MCF 10A (cell line): ENCODE measurements at regions not wholly inside any gene's neighbourhood (a gene's known extent, or its start where the extent isn't known, plus 50 kb on each side); places are given as distances from the start of the nearest gene placed in this dataset.

Experiments
- BruUV-seq: library from RNA; stranded (reverse); fragments of 400-500 nt; replicated peaks from 2 replicates; lab custom pipeline; 2021; lab: Mats Ljungman, UMichigan
- CTCF ChIA-PET: fragments of 300-600 bp; sonication (Branson Sonifier 250); formaldehyde crosslinking; extraction: SDS; loops from one replicate; lab custom pipeline; 2021; ENCODE audit warnings: antibody characterized with exemption, inconsistent platforms; lab: Yijun Ruan, JAX
- POLR2A ChIA-PET: fragments of 300-600, 350-650 bp; sonication (Branson Sonifier 250); formaldehyde crosslinking; extraction: SDS; loops from one replicate; lab custom pipeline; 2020; ENCODE audit warnings: antibody characterized with exemption, inconsistent platforms; lab: Yijun Ruan, JAX
- DNase-seq: peaks from one replicate; pipeline ENCODE4 v3.0.0-alpha.2; 2018; ENCODE audit not compliant: unreplicated experiment
- H3K27ac Mint-ChIP-seq: one replicate; pipeline ENCODE4 v1.8.0; 2022; ENCODE audit warnings: mild to moderate bottlenecking, low read depth, mixed read lengths; ENCODE audit not compliant: unreplicated experiment
- H3K27me3 Mint-ChIP-seq: one replicate; pipeline ENCODE4 v1.8.0; 2022; ENCODE audit warnings: mixed read lengths; ENCODE audit not compliant: insufficient read depth, unreplicated experiment
- H3K36me3 Mint-ChIP-seq: one replicate; pipeline ENCODE4 v1.8.0; 2022; ENCODE audit warnings: mild to moderate bottlenecking, moderate library complexity, mixed read lengths; ENCODE audit not compliant: insufficient read depth, unreplicated experiment
- H3K4me1 Mint-ChIP-seq: one replicate; pipeline ENCODE4 v1.8.0; 2022; ENCODE audit warnings: mixed read lengths; ENCODE audit not compliant: insufficient read depth, unreplicated experiment
- H3K4me3 Mint-ChIP-seq: one replicate; pipeline ENCODE4 v1.8.0; 2022; ENCODE audit warnings: mild to moderate bottlenecking, moderate library complexity, mixed read lengths; ENCODE audit not compliant: unreplicated experiment
- H3K9me3 Mint-ChIP-seq: one replicate; pipeline ENCODE4 v1.8.0; 2022; ENCODE audit warnings: mixed read lengths; ENCODE audit not compliant: unreplicated experiment
- CTCF ChIP-seq: fragments of 200-600 bp; IDR thresholded peaks from one replicate; pipeline ENCODE4 v1.8.0; 2022; ENCODE audit warnings: antibody characterized with exemption, mild to moderate bottlenecking; ENCODE audit not compliant: unreplicated experiment
- intact Hi-C: fragments of 100-400 bp; cut with micrococcal nuclease; formaldehyde crosslinking; loops from 2 replicates; pipeline ENCODE4 v1.14.1; 2022

- no peak for DNase-seq
- peaks cover 4% of the 10 kb centered on the region for H3K4me1 Mint-ChIP-seq
- ChIA-PET POLR2A (interaction anchor here (0.7 kb wide), 1 partner anchor 27 kb away, joined by 3 read pairs; no protein-coding TSS in a partner anchor), CTCF (interaction anchor here (0.7 to 0.8 kb wide), 2 partner anchors 10 to 353 kb away, joined by 3 to 7 read pairs; no protein-coding TSS in a partner anchor)
- no peak overlapping the region for H3K4me3 Mint-ChIP-seq
- H3K27ac Mint-ChIP-seq, result no peak overlapping the region
- no peaks in the 10 kb centered on the region for H3K36me3 Mint-ChIP-seq
- TF ChIP-seq CTCF, result no peak
- no peaks in the 10 kb centered on the region for H3K9me3 Mint-ChIP-seq
- BruUV-seq, result no TSS peak
- intact Hi-C loops, result no loop called here
- no peaks in the 10 kb centered on the region for H3K27me3 Mint-ChIP-seq
Observed at GRCh38 chr5:30956251-30956650, 237.2 kb upstream of the CDH6 start.

- H3K9me3 Mint-ChIP-seq, result no peaks in the 10 kb centered on the region
- H3K4me1 Mint-ChIP-seq, result no peaks in the 10 kb centered on the region
- no peaks in the 10 kb centered on the region for H3K27me3 Mint-ChIP-seq
- BruUV-seq, result no TSS peak
- intact Hi-C loops, result no loop called here
- DNase-seq, result no peak
- ChIA-PET CTCF (no interaction called here), POLR2A (no interaction called here)
- H3K4me3 Mint-ChIP-seq, result no peak overlapping the region
- H3K36me3 Mint-ChIP-seq, result no peaks in the 10 kb centered on the region
- no peak for TF ChIP-seq CTCF
- no peak overlapping the region for H3K27ac Mint-ChIP-seq
Observed at GRCh38 chr5:30937070-30937469, 256.4 kb upstream of the CDH6 start.

- TF ChIP-seq CTCF, result no peak
- Mint-ChIP-seq H3K36me3 (no peaks in the 10 kb centered on the region), H3K27me3 (no peaks in the 10 kb centered on the region), H3K27ac (no peak overlapping the region), H3K4me3 (no peak overlapping the region), H3K4me1 (peaks cover 6% of the 10 kb centered on the region), H3K9me3 (no peaks in the 10 kb centered on the region)
- no TSS peak for BruUV-seq
- DNase-seq, result no peak
- ChIA-PET POLR2A (no interaction called here), CTCF (no interaction called here)
- intact Hi-C loops, result no loop called here
Observed at GRCh38 chr5:30933599-30933998, 259.9 kb upstream of the CDH6 start.

- TF ChIP-seq CTCF, result no peak
- Mint-ChIP-seq H3K27ac (no peak overlapping the region), H3K9me3 (no peaks in the 10 kb centered on the region), H3K4me3 (no peak overlapping the region), H3K27me3 (no peaks in the 10 kb centered on the region), H3K4me1 (peaks cover 6% of the 10 kb centered on the region), H3K36me3 (no peaks in the 10 kb centered on the region)
- intact Hi-C loops, result no loop called here
- POLR2A ChIA-PET, result interaction anchor here (0.7 kb wide), 1 partner anchor 428 kb away, joined by 3 read pairs; no protein-coding TSS in a partner anchor
- BruUV-seq, result no TSS peak
- DNase-seq, result no peak
- CTCF ChIA-PET, result interaction anchor here (1.2 kb wide), 1 partner anchor 16 kb away, joined by 5 read pairs; no protein-coding TSS in a partner anchor
Observed at GRCh38 chr5:30932273-30933017, 261.0 kb upstream of the CDH6 start.
